HG02938 (cell line): ENCODE measurements at regions not wholly inside any gene's neighbourhood (a gene's known extent, or its start where the extent isn't known, plus 50 kb on each side); places are given as distances from the start of the nearest gene placed in this dataset.
"Not testable (repeated sequence)": the region's sequence is repeated elsewhere in the genome, so short reads cannot be mapped to it uniquely, and the experiment has no call there.

Experiments used
- ATAC-seq: cut with Tn5 transposase; IDR thresholded peaks from one replicate; pipeline ENCODE4 v1.9.1; 2021; ENCODE audit warnings: mild to moderate bottlenecking, moderate library complexity; ENCODE audit not compliant: unreplicated experiment

- no peak for ATAC-seq
Measured at GRCh38 chr1:191453487-191453886, 704.8 kb upstream of the RGS18 start.

- ATAC-seq: no peak
Measured at GRCh38 chr1:191457889-191458288, 700.4 kb upstream of the RGS18 start.

GRCh38 chr1:191460234-191460633 lies 698.0 kb upstream of the RGS18 start:
- no peak for ATAC-seq

GRCh38 chr1:191483988-191484387 lies 674.3 kb upstream of the RGS18 start:
- ATAC-seq: no peak

GRCh38 chr1:191490303-191490702 lies 668.0 kb upstream of the RGS18 start:
- ATAC-seq: no peak

- ATAC-seq: no peak
Measured at GRCh38 chr1:191495040-191495439, 663.2 kb upstream of the RGS18 start.

- no peak for ATAC-seq
Measured at GRCh38 chr1:191498318-191498717, 659.9 kb upstream of the RGS18 start.

GRCh38 chr1:191498825-191499224 lies 659.4 kb upstream of the RGS18 start:
- ATAC-seq: no peak

GRCh38 chr1:191504999-191505398 lies 653.3 kb upstream of the RGS18 start:
- ATAC-seq: no peak

GRCh38 chr1:191508239-191508638 lies 650.0 kb upstream of the RGS18 start:
- no peak for ATAC-seq

GRCh38 chr1:191511480-191511879 lies 646.8 kb upstream of the RGS18 start:
- not testable (repeated sequence) for ATAC-seq

GRCh38 chr1:191517826-191518225 lies 640.4 kb upstream of the RGS18 start:
- ATAC-seq: no peak

- no peak for ATAC-seq
Measured at GRCh38 chr1:191519519-191519918, 638.7 kb upstream of the RGS18 start.

GRCh38 chr1:191520345-191520744 lies 637.9 kb upstream of the RGS18 start:
- no peak for ATAC-seq

GRCh38 chr1:191525944-191526343 lies 632.3 kb upstream of the RGS18 start:
- ATAC-seq: not testable (repeated sequence)

- ATAC-seq: no peak
Measured at GRCh38 chr1:191528275-191528674, 630.0 kb upstream of the RGS18 start.

GRCh38 chr1:191530928-191531327 lies 627.3 kb upstream of the RGS18 start:
- no peak for ATAC-seq

GRCh38 chr1:191533254-191533653 lies 625.0 kb upstream of the RGS18 start:
- ATAC-seq: no peak

GRCh38 chr1:191536791-191537429 lies 621.4 kb upstream of the RGS18 start:
- no peak for ATAC-seq

GRCh38 chr1:191541758-191542157 lies 616.5 kb upstream of the RGS18 start:
- no peak for ATAC-seq

- ATAC-seq: no peak
Measured at GRCh38 chr1:191542444-191542843, 615.8 kb upstream of the RGS18 start.

- ATAC-seq: no peak
Measured at GRCh38 chr1:191546803-191547202, 611.5 kb upstream of the RGS18 start.

- ATAC-seq: no peak
Measured at GRCh38 chr1:191551019-191551418, 607.2 kb upstream of the RGS18 start.
